Lower lobe of right lung (tissue), 2 donors: ENCODE measurements at regions not wholly inside any gene's neighbourhood (a gene's known extent, or its start where the extent isn't known, plus 50 kb on each side); places are given as distances from the start of the nearest gene placed in this dataset.

ENCODE experiments used
- ATAC-seq, 2 donors: fragments of 200-7000 bp; cut with Tn5 transposase; one replicate each; pipeline ENCODE4 v1.9.1; 2020 to 2022; ENCODE audit warnings: mild to moderate bottlenecking in 2 of 2, moderate library complexity in 2 of 2
- DNase-seq: peaks from one replicate; pipeline ENCODE4 v3.0.0-alpha.2; 2020
- H3K27ac ChIP-seq: fragments of 200-600 bp; one replicate; pipeline ENCODE4 v1.8.0; 2022
- H3K27me3 ChIP-seq: fragments of 200-600 bp; one replicate; pipeline ENCODE4 v1.8.0; 2022; ENCODE audit warnings: low read depth
- H3K36me3 ChIP-seq: fragments of 200-600 bp; one replicate; pipeline ENCODE4 v1.8.0; 2022; ENCODE audit warnings: mild to moderate bottlenecking
- H3K4me1 ChIP-seq: fragments of 200-600 bp; one replicate; pipeline ENCODE4 v1.8.0; 2022
- H3K4me3 ChIP-seq: fragments of 200-600 bp; one replicate; pipeline ENCODE4 v1.8.0; 2022; ENCODE audit warnings: mild to moderate bottlenecking
- H3K9me3 ChIP-seq: fragments of 200-600 bp; one replicate; pipeline ENCODE4 v1.8.0; 2022
- intact Hi-C: fragments of 100-400 bp; cut with DNase I; formaldehyde crosslinking; loops from one replicate; pipeline ENCODE4 v1.11.0; 2022
- TF ChIP-seq, protein P1 (sequence below): fragments of 200-600 bp; IDR thresholded peaks from one replicate; pipeline ENCODE4 v1.8.0; 2022; ENCODE audit warnings: antibody characterized with exemption, mild to moderate bottlenecking
- donor health status: DM: no; HTN: yes; CAD: no; lungs with severe emphysema.

GRCh38 chrX:145532176-145532780 lies 285.0 kb downstream of the SPANXN1 start:
- H3K27me3 ChIP-seq = no peaks in the 10 kb centered on the region
- TF ChIP-seq, protein P1, sequence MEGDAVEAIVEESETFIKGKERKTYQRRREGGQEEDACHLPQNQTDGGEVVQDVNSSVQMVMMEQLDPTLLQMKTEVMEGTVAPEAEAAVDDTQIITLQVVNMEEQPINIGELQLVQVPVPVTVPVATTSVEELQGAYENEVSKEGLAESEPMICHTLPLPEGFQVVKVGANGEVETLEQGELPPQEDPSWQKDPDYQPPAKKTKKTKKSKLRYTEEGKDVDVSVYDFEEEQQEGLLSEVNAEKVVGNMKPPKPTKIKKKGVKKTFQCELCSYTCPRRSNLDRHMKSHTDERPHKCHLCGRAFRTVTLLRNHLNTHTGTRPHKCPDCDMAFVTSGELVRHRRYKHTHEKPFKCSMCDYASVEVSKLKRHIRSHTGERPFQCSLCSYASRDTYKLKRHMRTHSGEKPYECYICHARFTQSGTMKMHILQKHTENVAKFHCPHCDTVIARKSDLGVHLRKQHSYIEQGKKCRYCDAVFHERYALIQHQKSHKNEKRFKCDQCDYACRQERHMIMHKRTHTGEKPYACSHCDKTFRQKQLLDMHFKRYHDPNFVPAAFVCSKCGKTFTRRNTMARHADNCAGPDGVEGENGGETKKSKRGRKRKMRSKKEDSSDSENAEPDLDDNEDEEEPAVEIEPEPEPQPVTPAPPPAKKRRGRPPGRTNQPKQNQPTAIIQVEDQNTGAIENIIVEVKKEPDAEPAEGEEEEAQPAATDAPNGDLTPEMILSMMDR = no peak
- H3K36me3 ChIP-seq = no peaks in the 10 kb centered on the region
- intact Hi-C loops = no loop called here
- H3K9me3 ChIP-seq = no peaks in the 10 kb centered on the region
- no peaks in the 10 kb centered on the region for H3K4me1 ChIP-seq
- ATAC-seq = no peak
- H3K4me3 ChIP-seq = no peak overlapping the region
- DNase-seq = no peak
- no peak overlapping the region for H3K27ac ChIP-seq

- no peak overlapping the region for H3K4me3 ChIP-seq
- H3K36me3 ChIP-seq = no peaks in the 10 kb centered on the region
- DNase-seq (no peak), ATAC-seq (no peak)
- intact Hi-C loops = no loop called here
- H3K27me3 ChIP-seq = no peaks in the 10 kb centered on the region
- no peaks in the 10 kb centered on the region for H3K9me3 ChIP-seq
- no peak overlapping the region for H3K27ac ChIP-seq
- TF ChIP-seq, protein P1 = no peak
- no peaks in the 10 kb centered on the region for H3K4me1 ChIP-seq
These were observed 284.1 kb upstream of the SLITRK2 start for GRCh38 chrX:145533534-145533933.

DNA sequence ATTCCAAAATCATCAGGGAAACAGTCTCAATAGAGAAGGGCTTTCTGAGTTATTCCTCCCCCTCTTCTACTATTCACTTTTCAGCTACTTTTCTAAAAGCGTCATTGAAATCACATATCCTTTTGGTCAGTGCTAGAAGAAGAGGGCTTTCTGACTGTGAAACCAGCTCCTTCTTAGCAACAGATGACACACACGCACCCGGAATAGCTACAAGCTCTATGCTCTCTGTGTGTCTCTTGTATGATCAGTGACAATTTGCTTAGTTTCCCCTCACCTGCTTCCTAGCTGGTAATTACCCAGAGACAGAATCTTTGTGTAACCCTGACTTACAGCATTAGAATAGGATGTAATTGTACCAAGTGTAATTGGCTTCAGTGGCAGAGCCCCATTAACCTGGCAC lies 268.1 kb upstream of the SLITRK2 start:
- intact Hi-C loops = no loop called here
- H3K27ac ChIP-seq = no peak overlapping the region

GRCh38 chrX:145552643-145553042 lies 265.0 kb upstream of the SLITRK2 start:
- Histone ChIP-seq H3K4me3 (no peak overlapping the region), H3K36me3 (no peaks in the 10 kb centered on the region), H3K4me1 (no peaks in the 10 kb centered on the region), H3K27ac (no peak overlapping the region), H3K9me3 (no peaks in the 10 kb centered on the region), H3K27me3 (no peaks in the 10 kb centered on the region)
- intact Hi-C loops = no loop called here
- no peak for DNase-seq
- TF ChIP-seq, protein P1 = no peak
- no peak for ATAC-seq

More for the DNA sequence above, 268.1 kb upstream of the SLITRK2 start:
- Histone ChIP-seq H3K4me1 (no peaks in the 10 kb centered on the region), H3K9me3 (no peaks in the 10 kb centered on the region), H3K27me3 (no peaks in the 10 kb centered on the region), H3K4me3 (no peak overlapping the region), H3K36me3 (no peaks in the 10 kb centered on the region)
- ATAC-seq (no peak), DNase-seq (no peak)
- TF ChIP-seq, protein P1 = no peak

DNA sequence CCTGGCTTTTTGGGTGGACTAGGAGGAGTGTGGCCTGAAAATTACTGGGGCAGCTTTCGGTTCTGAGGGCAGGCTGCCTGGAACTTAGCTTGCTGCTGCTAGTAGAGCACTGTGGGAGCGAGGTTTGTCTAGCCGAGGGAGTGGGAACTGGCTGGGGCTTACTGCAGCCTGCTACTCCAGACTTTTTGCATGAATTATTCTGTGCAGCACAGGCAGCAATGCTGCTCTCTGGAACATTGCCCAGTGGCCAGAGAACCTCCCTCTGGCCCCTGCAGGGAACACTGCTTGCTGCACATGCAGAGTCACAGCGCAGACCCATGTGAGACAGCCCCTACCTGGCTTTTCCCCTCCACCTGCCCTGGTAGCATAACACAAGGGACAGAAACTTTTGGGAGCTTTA lies 263.9 kb upstream of the SLITRK2 start:
- Histone ChIP-seq H3K4me3 (no peak overlapping the region), H3K27ac (no peak overlapping the region), H3K9me3 (no peaks in the 10 kb centered on the region), H3K36me3 (no peaks in the 10 kb centered on the region), H3K4me1 (no peaks in the 10 kb centered on the region), H3K27me3 (no peaks in the 10 kb centered on the region)
- ATAC-seq (no peak), DNase-seq (no peak)
- intact Hi-C loops = no loop called here
- TF ChIP-seq, protein P1 = no peak
